GM12878 (cell line): ENCODE measurements at regions not wholly inside any gene's neighbourhood (a gene's known extent, or its start where the extent isn't known, plus 50 kb on each side); places are given as distances from the start of the nearest gene placed in this dataset.

Experiments used
- ATAC-seq: fragments of 200-7000 bp; cut with Tn5 transposase; 3 replicates; pipeline ENCODE4 v1.9.1; 2020; ENCODE audit warnings: mild to moderate bottlenecking, moderate library complexity
- BruUV-seq: library from RNA; stranded (reverse); fragments of 400-500 nt; replicated peaks from 2 replicates; lab custom pipeline; 2021; lab: Mats Ljungman, UMichigan
- CTCF ChIA-PET: fragments of 300-600 bp; sonication (Branson Sonifier 250); formaldehyde crosslinking; extraction: SDS; loops from one replicate; lab custom pipeline; 2021; ENCODE audit warnings: inconsistent platforms; lab: Yijun Ruan, JAX
- POLR2A ChIA-PET: fragments of 350-600 bp; formaldehyde crosslinking; extraction: SDS; loops from one replicate; lab custom pipeline; 2021; ENCODE audit warnings: inconsistent platforms; lab: Charles Lee
- RAD21 ChIA-PET: fragments of 300-600 bp; sonication (Branson Sonifier 250); formaldehyde crosslinking; loops from one replicate; lab custom pipeline; 2023; ENCODE audit warnings: antibody characterized with exemption; ENCODE audit not compliant: unreplicated experiment; lab: Charles Lee
- SMC1A ChIA-PET: fragments of 300-600 bp; sonication (Branson Sonifier 250); formaldehyde crosslinking; loops from one replicate; lab custom pipeline; 2023; ENCODE audit not compliant: unreplicated experiment, uncharacterized antibody; lab: Charles Lee
- DNase-seq: peaks from one replicate; pipeline ENCODE4 v3.0.0-alpha.2; 2011; ENCODE audit warnings: low read depth, low spot score
- FAIRE-seq: peaks from 3 replicates; lab custom pipeline; 2011; peaks lifted over from hg19 to GRCh38; lab: Jason Lieb, UNC
- H2AFZ ChIP-seq: 2 replicates; pipeline ENCODE4 v1.6.0; 2011; ENCODE audit warnings: low read depth, low read length, control low read depth; ENCODE audit not compliant: control insufficient read depth
- H3K27ac ChIP-seq: 2 replicates; pipeline ENCODE4 v1.5.1; 2011; ENCODE audit warnings: control low read depth; ENCODE audit not compliant: control insufficient read depth, insufficient read depth
- H3K27me3 ChIP-seq, 2 experiments: replicated peaks in 1 of 2; 2 replicates each; pipeline versions ENCODE4 v1.6.0 to v1.6.1; 2011; ENCODE audit warnings: low read length in 1 of 2; ENCODE audit not compliant: control insufficient read depth in 2 of 2, insufficient read depth in 2 of 2
- H3K36me3 ChIP-seq, 2 experiments: 2 replicates each; pipeline ENCODE4 v1.5.1; 2011; ENCODE audit warnings: low read length in 1 of 2; ENCODE audit not compliant: control insufficient read depth in 2 of 2, insufficient read depth in 2 of 2
- H3K4me1 ChIP-seq: 2 replicates; pipeline ENCODE4 v1.6.1; 2011; ENCODE audit warnings: mild to moderate bottlenecking, low read length, moderate library complexity, mixed read lengths; ENCODE audit not compliant: control insufficient read depth, insufficient read depth
- H3K4me2 ChIP-seq: 2 replicates; pipeline ENCODE4 v1.6.0; 2011; ENCODE audit warnings: control low read depth; ENCODE audit not compliant: control insufficient read depth, insufficient read depth
- H3K4me3 ChIP-seq: fragments of 200-600 bp; sonication (generic); 2 replicates; pipeline ENCODE4 v1.5.1; 2016
- H3K79me2 ChIP-seq: 2 replicates; pipeline ENCODE4 v1.6.0; 2011; ENCODE audit warnings: low read length; ENCODE audit not compliant: control insufficient read depth, insufficient read depth
- H3K9ac ChIP-seq: 2 replicates; pipeline ENCODE4 v1.8.0; 2011; ENCODE audit warnings: low read length, control low read depth, mixed read lengths; ENCODE audit not compliant: control insufficient read depth, insufficient read depth
- H3K9me3 ChIP-seq: replicated peaks from 3 replicates; pipeline ENCODE4 v1.5.1; 2011; ENCODE audit warnings: mild to moderate bottlenecking, low read length; ENCODE audit not compliant: control insufficient read depth, insufficient read depth
- H4K20me1 ChIP-seq: 2 replicates; pipeline ENCODE4 v1.6.0; 2011; ENCODE audit not compliant: control insufficient read depth, insufficient read depth
- BHLHE40 ChIP-seq, 2 experiments: fragments of 450-650 bp in 1 of 2; IDR thresholded peaks; 2 replicates each; pipeline ENCODE4 v1.6.1; 2011 to 2017; ENCODE audit warnings: low read depth in 2 of 2, borderline replicate concordance in 1 of 2, improper control_type of control experiment in 1 of 2, low read length in 1 of 2, mild to moderate bottlenecking in 1 of 2
- CTCF ChIP-seq, 3 experiments: IDR thresholded peaks in 2 of 3; conservative IDR thresholded peaks in 1 of 3; 2 replicates each; pipeline ENCODE4 v1.5.1; 2011; ENCODE audit warnings: low read depth in 3 of 3, low read length in 3 of 3, mild to moderate bottlenecking in 3 of 3, control low read depth in 2 of 3, moderate library complexity in 2 of 3, inconsistent platforms in 1 of 3, mixed read lengths in 1 of 3; ENCODE audit not compliant: control insufficient read depth in 2 of 3, insufficient read depth in 1 of 3; ENCODE audit errors: extremely low read depth in 1 of 3
- E2F4 ChIP-seq: IDR thresholded peaks from 2 replicates; pipeline ENCODE4 v1.6.1; 2012; ENCODE audit warnings: low read depth, low read length, improper control_type of control experiment
- IRF5 ChIP-seq: fragments of 450-650 bp; IDR thresholded peaks from 2 replicates; pipeline ENCODE4 v1.6.1; 2017; ENCODE audit warnings: borderline replicate concordance
- JUND ChIP-seq: IDR thresholded peaks from 2 replicates; pipeline ENCODE4 v1.6.1; 2012; ENCODE audit warnings: low read depth, mild to moderate bottlenecking, low read length, improper control_type of control experiment, moderate library complexity
- NRF1 ChIP-seq: conservative IDR thresholded peaks from 2 replicates; pipeline ENCODE4 v1.6.1; 2011; ENCODE audit warnings: mild to moderate bottlenecking, low read depth, low read length, improper control_type of control experiment
- PKNOX1 ChIP-seq: fragments of 450-650 bp; IDR thresholded peaks from 2 replicates; pipeline ENCODE4 v1.6.1; 2016; ENCODE audit warnings: mild to moderate bottlenecking
- RAD21 ChIP-seq: IDR thresholded peaks from 2 replicates; pipeline ENCODE4 v1.6.1; 2011; ENCODE audit warnings: mild to moderate bottlenecking, low read depth, low read length, moderate library complexity; ENCODE audit not compliant: insufficient read depth
- ZBTB4 ChIP-seq: fragments of 450-650 bp; formaldehyde crosslinking; IDR thresholded peaks from 2 replicates; pipeline ENCODE4 v1.4.0; 2022; ENCODE audit warnings: mild to moderate bottlenecking, moderate library complexity
- in situ Hi-C: fragments of 300-500 bp; cut with MboI; formaldehyde crosslinking; loops from 9 replicates; pipeline ENCODE4 v1.14.3; 2018; ENCODE audit warnings: mixed read lengths
- intact Hi-C: fragments of 100-400 bp; cut with micrococcal nuclease; formaldehyde crosslinking; loops from one replicate; pipeline ENCODE4 v1.14.2; 2022; ENCODE audit not compliant: unreplicated experiment
- TF ChIP-seq, protein P1 (sequence below): fragments of 450-650 bp; conservative IDR thresholded peaks from 2 replicates; pipeline ENCODE4 v1.6.1; 2017; ENCODE audit warnings: mild to moderate bottlenecking, moderate library complexity

- TF ChIP-seq CTCF (IDR thresholded peaks at IDR 0.05 in 2 of 3, conservative IDR thresholded peaks at IDR 0.05 in 1 of 3; ENCODE audit: control insufficient read depth in 2 of 3, extremely low read depth in 1 of 3, insufficient read depth in 1 of 3, low read depth in 3 of 3, low read length in 3 of 3): no peak
Measured at GRCh38 chr12:38516418-38516817, 199.8 kb downstream of the ALG10B start (continued).

DNA sequence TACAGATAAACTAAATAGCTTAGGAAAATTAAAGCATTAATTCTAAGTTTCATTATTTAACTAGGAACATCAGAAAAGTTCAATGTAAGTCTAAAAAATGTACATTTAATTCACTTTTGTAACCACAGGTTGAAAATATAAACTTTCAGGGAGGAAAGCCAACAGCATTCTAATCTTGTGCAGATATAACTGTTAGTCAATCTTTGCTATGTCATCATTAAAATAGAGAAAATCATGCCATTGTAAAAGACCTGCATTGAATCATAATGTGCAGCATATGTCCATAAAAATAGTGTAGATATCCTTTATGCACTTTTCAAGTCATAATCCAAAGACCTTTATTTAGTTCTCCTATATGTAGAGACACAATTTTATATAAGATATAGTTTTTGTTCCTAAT, 207.3 kb downstream of the ALG10B start:
- no peaks in the 10 kb centered on the region for H3K4me1 ChIP-seq
- CTCF ChIA-PET: no interaction called here
- POLR2A ChIA-PET: no interaction called here
- no TSS peak for BruUV-seq
- no peaks in the 10 kb centered on the region for H3K27me3 ChIP-seq
- no peaks in the 10 kb centered on the region for H3K36me3 ChIP-seq
- H3K9ac ChIP-seq: no peak overlapping the region
- no peak overlapping the region for H3K4me3 ChIP-seq
- H3K9me3 ChIP-seq: no peaks in the 10 kb centered on the region
- H3K4me2 ChIP-seq: no peak overlapping the region
- intact Hi-C loops (no loop called here), in situ Hi-C loops (no loop called here)
- RAD21 ChIA-PET: no interaction called here
- no peak for ATAC-seq
- no peak overlapping the region for H3K27ac ChIP-seq
- H2AFZ ChIP-seq: no peak overlapping the region
- H4K20me1 ChIP-seq: no peaks in the 10 kb centered on the region
- FAIRE-seq: no peak
- SMC1A ChIA-PET: no interaction called here
- DNase-seq: no peak
- H3K79me2 ChIP-seq: no peaks in the 10 kb centered on the region
- TF ChIP-seq ZBTB4 (CRISPR knock-in tag): no peak
- TF ChIP-seq JUND: no peak
- TF ChIP-seq NRF1: no peak
- TF ChIP-seq E2F4: no peak
- TF ChIP-seq BHLHE40 (IDR thresholded peaks at IDR 0.05; ENCODE audit: borderline replicate concordance in 1 of 2, low read depth in 2 of 2, low read length in 1 of 2): no peak
- TF ChIP-seq PKNOX1: no peak
- TF ChIP-seq, protein P1, sequence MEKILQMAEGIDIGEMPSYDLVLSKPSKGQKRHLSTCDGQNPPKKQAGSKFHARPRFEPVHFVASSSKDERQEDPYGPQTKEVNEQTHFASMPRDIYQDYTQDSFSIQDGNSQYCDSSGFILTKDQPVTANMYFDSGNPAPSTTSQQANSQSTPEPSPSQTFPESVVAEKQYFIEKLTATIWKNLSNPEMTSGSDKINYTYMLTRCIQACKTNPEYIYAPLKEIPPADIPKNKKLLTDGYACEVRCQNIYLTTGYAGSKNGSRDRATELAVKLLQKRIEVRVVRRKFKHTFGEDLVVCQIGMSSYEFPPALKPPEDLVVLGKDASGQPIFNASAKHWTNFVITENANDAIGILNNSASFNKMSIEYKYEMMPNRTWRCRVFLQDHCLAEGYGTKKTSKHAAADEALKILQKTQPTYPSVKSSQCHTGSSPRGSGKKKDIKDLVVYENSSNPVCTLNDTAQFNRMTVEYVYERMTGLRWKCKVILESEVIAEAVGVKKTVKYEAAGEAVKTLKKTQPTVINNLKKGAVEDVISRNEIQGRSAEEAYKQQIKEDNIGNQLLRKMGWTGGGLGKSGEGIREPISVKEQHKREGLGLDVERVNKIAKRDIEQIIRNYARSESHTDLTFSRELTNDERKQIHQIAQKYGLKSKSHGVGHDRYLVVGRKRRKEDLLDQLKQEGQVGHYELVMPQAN: no peak
- TF ChIP-seq RAD21: no peak
- no peak for TF ChIP-seq IRF5
